ENCODE measurements at regions not wholly inside any gene's neighbourhood (a gene's known extent, or its start where the extent isn't known, plus 50 kb on each side); places are given as distances from the start of the nearest gene placed in this dataset.
"Not testable (repeated sequence)": the region's sequence is repeated elsewhere in the genome, so short reads cannot be mapped to it uniquely, and the experiment has no call there.

DNA sequence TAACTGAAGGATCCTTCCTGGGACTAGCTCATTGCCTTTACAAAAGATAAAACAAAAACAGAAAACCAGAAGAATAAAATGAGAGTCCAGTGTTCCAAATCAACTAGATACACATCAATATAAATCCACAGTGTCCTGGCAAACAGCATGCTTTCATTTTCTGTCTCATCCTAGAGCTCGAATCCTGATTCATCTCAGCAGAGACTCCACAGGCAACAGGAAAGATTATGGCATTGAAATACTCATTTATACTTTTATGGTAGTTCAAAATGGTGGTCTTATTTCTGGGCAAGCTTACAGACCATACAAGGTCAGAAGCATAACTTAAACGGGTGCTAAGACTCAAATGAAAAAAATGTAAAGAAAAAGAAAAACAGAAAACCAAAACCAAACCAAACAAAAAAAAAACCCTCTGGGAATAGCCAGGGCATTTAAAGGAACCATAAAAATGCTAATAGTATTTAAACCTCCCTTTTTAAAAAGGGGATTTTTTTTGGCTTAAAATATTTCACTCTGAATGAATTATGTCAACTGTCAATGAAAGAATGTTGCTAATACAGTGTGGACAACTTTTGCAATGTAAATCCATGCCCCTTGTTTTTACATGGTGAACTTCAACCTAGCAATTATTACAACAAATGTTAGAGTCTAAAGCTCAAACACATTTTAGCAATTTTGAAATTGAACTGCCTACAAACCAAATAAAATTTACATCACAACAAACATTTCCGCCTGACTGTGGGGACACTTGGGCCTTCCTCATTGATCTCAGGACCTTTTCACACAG, 57.9 kb downstream of the GPR101 start:
- no peak for DNase-seq

DNA sequence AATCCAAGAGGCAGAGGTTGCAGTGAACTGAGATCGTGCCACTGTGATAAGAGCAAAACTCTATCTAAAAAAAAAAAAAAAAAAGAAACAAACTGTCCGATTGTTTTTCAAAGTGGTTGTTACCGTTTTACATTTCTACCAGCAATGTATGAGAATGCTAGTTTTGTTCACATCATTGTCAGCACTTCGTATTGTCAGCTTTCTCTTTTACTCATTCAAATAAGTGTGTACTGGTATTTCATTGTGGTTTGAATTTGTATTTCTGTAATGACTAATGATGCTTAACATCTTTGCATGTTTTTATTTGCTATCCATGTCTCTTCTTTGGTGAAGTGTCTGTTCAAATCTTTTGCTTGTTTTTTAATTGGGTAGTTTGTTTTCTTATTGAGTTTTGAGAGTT, 65.8 kb downstream of the GPR101 start:
- DNase-seq = no peak

DNA sequence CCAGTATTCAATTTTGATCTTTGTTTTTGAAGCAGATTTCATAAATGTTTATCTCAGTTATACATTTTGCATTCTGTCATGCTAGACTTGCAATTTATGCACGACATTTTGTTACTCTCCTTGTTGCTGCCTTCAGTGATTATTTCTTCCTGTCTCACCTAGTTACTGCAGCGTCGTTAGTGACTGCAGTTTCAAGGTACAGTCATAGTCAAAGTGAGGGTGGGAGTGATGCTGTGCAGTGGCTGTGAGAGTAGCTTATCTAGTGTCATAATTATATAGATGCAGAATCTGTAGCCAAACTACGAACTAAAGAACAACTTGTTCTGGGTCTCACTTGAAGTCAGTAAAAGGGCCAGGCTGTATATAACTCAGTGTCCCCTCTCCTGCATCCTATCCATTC, 69.8 kb downstream of the GPR101 start:
- DNase-seq = no peak

DNA sequence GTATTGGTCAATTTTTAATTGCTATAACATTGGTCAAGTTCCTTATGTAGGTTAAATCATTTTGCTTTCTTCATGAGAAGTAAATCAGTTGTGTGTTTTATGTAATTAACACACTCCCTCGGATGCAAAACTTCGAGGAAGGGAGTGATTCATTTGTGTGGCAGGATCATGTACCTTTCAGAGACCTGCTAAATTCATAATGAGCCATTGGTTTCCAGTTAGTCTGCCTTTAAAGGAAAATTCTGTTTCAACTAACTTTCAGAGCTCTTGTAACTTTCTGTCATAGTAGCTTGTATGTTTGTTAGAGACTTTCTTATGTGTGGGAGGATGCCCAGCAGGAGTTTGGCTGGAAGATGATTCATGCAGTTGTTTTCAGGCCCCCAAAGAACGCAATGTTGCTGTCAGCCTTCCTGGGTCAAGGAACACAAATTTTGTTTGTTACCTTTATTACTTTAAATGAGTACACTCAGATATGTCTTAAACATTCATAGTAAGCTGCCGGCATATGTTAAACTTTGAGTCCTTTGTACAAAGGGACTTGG, 72.1 kb downstream of the GPR101 start:
- no peak for DNase-seq

DNA sequence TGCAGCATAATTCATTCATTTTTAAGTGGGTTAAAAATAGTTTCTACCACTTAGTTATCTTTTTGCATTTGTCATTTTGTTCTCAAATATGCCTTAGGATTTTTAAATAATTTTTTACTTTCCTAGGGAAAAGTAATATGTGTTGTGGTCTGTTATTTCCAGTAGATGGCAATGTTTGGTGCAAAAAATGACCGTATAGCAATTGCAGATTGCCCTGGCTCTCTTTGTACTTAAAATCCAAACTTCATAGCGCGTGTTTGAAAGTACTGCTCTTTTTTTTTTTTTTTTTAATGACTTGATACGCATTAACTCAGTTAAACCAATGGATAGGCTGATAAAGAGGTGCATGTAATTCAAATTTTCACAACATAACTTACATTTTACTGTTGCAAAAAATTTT, 74.4 kb upstream of the RBMX start:
- DNase-seq = peak in 1 of 2 donors; percentile 31

DNA sequence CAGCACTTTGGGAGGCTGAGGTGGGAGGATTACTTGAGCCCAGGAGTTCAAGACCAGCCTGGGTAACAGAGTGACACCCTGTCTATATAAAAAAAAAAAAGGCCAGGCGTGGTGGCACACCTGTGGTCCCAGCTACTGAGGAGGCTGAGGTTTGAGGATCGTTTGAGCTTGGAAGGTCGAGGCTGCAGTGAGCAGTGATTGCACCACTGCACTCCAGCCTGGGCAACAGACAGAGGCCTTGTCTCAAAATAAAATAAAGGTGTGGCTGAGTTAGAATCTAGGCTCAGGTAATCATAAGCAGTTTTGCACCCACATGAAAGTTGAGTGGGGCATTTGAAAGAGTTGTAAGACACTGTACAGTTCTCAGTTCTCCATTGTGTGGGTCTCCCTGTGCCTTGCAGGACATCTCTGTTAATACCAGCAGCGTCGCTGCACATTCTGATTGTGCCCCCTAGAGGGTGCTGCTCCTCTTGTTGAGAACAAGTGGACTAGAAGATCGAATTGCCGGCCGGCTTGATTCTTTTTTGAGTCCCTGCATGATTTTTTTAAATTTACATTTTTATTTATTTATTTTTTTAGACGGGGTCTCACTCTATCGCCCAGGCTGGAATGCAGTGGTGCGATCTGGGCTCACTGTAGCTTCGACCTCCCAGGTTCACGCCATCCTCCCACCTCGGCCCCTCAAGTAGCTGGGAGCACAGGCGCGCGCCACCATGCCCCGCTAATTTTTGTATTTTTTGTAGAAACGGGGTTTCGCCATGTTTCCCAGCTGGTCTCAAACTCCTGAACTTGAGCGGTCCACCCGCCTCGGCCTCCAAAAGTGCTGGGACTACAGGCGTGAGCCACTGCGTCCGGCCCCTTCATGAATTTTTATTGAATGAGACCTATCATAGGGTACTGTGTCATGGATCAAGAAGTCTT, 73.6 kb upstream of the RBMX start:
- DNase-seq = peak; percentile 45 to 60

DNA sequence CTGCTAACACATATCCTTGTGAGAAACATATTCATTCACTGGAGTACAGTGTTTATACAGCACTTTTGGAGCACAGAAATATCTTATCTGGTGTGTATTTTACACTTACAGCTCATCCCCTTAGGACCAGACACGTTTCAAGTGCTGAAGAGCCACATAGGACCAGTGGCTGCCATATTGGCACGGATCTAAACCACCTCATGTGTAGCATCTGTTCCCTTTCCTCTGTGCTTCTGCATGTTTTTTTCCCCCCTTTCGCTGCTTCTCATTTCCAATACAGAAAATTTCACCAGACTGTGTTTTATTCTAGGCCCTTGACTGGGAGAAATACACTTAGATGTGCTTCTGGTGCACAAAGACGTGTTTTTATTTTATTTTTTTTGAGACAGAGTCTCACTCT, 69.7 kb upstream of the RBMX start:
- no peak for DNase-seq

DNA sequence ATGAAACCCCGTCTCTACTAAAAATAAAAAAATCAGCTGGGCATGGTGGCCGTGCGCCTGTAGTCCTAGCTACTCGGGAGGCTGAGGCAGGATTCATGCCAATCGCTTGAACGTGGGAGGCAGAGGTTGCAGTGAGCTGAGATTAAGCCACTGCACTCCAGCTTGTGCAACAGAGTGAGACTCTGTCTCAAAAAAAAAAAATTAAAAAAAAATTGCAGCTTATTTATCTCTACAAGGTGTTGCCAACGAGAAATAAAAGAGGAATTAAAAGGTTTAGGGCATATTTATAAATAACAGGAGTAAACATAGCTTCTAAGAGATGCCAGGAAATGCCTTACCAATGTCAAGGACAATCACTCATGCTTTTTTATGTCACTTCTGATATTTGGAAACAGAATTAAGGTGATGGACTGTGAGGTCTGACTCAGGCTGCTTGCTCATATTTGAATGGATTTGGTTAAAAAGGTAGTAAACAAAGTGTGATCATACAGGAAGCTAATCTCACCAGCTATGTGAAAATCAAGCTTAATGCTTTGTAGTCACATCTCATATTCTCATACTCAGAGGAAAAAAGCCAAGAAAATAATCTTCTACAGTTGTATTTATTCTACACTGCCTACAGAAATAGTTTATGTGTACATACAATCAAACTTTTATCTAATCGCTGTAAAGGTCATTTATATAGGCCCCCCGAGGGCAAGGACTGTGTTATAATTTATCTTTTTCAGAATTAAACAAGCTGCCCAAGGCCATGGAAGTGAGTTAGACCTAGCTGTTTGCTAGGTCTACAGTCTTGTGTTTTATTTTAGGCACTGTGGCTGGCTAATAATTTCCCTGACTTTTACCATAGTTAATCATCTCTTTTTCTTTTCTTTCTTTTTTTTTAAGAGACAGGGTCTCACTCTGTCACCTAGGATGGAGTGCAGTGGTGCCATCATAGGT, 61.1 kb upstream of the RBMX start:
- no peak for DNase-seq

DNA sequence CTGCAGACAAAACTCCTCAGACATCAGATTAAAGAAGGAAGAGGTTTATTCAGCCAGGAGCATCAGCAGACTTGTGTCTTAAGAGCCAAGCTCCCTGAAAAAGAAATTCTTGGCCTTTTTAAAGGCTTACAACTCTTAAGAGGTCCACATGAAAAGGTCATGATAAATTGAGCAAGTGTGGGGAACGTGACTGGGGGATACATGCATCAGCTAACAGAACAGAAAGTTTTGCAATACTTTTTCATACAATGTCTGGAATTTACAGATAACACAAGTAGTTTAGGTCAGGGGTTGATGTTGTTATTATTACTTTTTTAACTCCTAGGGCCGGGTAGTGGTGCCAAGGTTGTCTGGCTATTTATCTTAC, 55.6 kb upstream of the RBMX start:
- no peak for DNase-seq

DNA sequence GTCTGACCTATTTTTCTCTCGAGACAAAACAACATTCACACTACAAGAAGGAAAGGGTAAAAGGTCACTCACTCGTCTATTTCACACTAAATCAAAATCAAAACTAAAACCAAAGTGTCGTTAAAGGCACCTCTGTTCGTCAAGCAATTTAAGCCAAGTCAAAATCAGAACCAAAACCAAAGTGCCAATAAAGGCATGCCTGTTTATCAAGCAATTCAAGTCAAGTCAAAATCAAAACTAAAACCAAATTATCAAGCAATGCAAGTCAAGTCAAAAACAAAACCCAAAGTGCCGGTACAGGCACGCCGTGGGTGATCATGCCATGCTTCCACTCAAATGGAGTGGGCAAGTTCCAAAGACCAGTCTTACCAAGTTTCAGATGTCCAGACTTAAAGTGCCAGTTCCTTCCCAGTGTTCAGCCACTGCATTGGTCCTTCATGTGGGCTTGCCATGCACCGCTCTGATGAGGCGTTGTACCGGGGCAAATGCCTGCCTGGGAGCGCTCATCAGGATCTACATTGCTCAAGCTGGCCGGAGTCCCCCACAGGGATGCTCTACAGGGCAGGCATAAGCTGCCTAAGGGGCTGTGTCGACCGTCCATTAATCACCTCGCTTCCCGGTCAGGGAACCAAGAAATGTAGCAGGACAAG, 55.1 kb upstream of the RBMX start:
- peak in 1 of 2 donors; percentile 8 for DNase-seq

DNA sequence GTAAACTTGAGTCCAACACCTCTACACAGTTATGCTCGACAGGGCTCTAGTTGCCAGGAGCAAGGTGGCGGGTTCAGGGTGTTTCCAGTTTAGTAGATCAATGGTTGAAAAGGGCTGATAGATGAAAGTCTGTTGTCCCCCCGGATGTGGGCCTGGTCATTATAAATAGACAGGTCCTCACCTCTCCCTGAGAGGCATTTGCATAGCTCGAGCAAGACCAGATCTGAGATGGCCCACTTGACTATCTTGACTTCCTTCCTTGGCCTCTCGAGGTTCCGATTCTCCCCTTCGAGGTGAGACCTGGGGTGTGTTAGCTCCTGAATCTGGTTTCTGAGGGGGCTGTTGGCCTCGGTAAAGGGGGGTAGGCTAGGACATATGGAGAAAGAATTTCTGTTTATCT, 54.1 kb upstream of the RBMX start:
- not testable (repeated sequence) for DNase-seq

DNA sequence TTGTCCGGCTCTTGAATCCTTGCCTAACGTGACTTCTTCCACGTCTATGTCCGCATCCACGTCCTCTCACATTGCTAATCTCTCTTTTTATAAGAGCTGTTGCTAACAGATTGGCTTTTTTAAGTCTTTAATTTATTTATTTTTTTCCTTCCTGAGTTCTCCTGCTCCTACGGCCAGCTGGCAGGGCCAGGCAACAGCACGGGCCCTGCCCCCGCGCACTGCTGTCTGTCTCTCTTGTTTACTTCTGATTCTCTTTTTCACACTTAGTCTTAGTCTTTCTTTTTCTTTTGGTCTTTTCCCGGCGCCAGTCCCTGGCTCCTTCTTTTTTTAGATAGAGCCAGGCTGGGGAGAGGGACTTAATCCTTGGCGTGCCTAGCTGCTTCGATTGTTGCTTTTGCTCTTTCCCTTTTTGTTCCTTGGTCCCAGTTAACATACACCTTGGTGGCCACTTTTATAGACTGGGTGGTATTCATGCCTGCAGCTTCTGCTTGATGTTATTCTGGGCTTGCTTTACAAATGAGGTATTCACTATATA, 53.2 kb upstream of the RBMX start:
- DNase-seq = no peak

DNA sequence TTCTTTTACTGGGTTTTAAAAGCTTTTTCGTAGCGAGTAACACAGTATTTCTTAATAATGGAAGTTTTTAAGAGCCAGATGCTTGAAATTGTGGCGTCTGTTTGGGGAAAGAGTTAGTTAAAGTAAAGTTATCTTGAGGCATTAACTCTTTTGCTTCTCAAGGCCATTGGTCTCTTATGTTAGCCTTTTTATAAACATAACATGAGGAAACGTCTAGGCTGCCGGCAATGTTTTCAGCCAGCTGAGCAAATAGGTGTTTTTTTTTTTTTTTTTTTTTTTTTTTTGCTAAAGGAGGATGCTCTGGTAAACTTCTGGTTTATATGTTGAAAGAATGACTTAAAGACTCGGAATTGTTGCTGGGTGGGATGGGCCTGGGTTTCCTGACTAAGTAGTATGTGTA, 51.1 kb upstream of the RBMX start:
- no peak for DNase-seq

Data from CD4-positive, alpha-beta T cell treated with Interferon alpha-2 for 1 hour (primary cell).